PC-3 (cell line): ENCODE measurements at regions not wholly inside any gene's neighbourhood (a gene's known extent, or its start where the extent isn't known, plus 50 kb on each side); places are given as distances from the start of the nearest gene placed in this dataset.

ENCODE experiments used
- EZH2 ChIP-seq: fragments of 300-600 bp; sonication (generic); IDR thresholded peaks from one replicate; pipeline ENCODE4 v1.6.1; 2017; ENCODE audit warnings: antibody characterized with exemption, mild to moderate bottlenecking, low read length; ENCODE audit not compliant: unreplicated experiment
- EZH2phosphoT487 ChIP-seq: fragments of 300-600 bp; sonication (generic); IDR thresholded peaks from 2 replicates; pipeline ENCODE4 v1.6.1; 2018; ENCODE audit warnings: mild to moderate bottlenecking, antibody characterized with exemption, low read length, borderline replicate concordance
- TF ChIP-seq, protein P1 (sequence below): fragments of 300-600 bp; sonication (generic); conservative IDR thresholded peaks from 2 replicates; pipeline ENCODE4 v1.5.1; 2017; ENCODE audit warnings: antibody characterized with exemption, low read depth, mild to moderate bottlenecking, low read length

DNA sequence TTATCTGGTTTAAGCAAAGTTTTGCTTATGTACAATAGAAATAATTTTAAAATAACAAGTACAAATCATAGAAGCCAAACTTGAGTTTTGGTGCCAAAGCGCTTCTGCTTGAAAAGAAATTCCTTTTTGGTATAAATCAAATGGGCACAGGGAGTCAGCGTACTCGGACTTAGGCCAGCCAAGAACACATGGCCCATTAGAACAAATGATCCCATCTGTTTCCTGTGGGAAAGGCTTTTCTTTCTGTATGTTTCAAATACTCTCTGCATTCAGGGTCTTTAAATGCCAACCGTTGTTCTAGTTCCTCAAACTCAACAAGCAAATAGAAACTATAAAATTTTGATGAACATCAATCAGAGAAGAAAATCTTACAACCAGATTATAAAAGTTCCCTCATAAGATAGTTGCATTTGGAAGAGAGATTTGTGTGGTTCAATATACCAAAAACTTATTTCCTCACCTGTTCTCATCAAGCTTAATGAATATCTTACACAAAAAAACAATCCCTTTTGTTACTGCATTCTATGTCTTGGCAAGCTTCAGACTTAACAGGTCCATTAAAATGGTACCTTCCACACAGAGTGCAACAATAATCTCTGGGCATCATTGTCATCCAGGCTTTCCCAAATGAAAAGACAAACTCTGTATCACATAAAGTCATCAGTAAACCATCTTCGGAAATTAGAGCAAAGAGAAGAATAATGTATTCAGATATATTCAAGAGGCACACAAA is 739.8 kb upstream of the API5 start:
- TF ChIP-seq, protein P1, sequence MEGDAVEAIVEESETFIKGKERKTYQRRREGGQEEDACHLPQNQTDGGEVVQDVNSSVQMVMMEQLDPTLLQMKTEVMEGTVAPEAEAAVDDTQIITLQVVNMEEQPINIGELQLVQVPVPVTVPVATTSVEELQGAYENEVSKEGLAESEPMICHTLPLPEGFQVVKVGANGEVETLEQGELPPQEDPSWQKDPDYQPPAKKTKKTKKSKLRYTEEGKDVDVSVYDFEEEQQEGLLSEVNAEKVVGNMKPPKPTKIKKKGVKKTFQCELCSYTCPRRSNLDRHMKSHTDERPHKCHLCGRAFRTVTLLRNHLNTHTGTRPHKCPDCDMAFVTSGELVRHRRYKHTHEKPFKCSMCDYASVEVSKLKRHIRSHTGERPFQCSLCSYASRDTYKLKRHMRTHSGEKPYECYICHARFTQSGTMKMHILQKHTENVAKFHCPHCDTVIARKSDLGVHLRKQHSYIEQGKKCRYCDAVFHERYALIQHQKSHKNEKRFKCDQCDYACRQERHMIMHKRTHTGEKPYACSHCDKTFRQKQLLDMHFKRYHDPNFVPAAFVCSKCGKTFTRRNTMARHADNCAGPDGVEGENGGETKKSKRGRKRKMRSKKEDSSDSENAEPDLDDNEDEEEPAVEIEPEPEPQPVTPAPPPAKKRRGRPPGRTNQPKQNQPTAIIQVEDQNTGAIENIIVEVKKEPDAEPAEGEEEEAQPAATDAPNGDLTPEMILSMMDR: no peak
- no peak for TF ChIP-seq EZH2
- no peak for TF ChIP-seq EZH2phosphoT487
